HUES64 (cell line): ENCODE measurements at regions not wholly inside any gene's neighbourhood (a gene's known extent, or its start where the extent isn't known, plus 50 kb on each side); places are given as distances from the start of the nearest gene placed in this dataset.
"Not testable (repeated sequence)": the region's sequence is repeated elsewhere in the genome, so short reads cannot be mapped to it uniquely, and the experiment has no call there.

Experiments used
- H3K27ac ChIP-seq: 2 replicates; pipeline ENCODE4 v1.7.0; 2013; ENCODE audit warnings: low read depth, low read length, inconsistent platforms
- H3K27me3 ChIP-seq: 2 replicates; pipeline ENCODE4 v1.6.1; 2013; ENCODE audit warnings: mild to moderate bottlenecking, low read length; ENCODE audit not compliant: insufficient read depth
- H3K36me3 ChIP-seq: 2 replicates; pipeline ENCODE4 v1.6.1; 2013; ENCODE audit warnings: mild to moderate bottlenecking, low read length; ENCODE audit not compliant: insufficient read depth
- H3K4me1 ChIP-seq: 2 replicates; pipeline ENCODE4 v1.6.1; 2013; ENCODE audit warnings: mild to moderate bottlenecking, low read length, moderate library complexity; ENCODE audit not compliant: insufficient read depth
- H3K4me3 ChIP-seq: 2 replicates; pipeline ENCODE4 v1.5.1; 2013; ENCODE audit warnings: mild to moderate bottlenecking, low read length, moderate library complexity
- H3K9ac ChIP-seq: 2 replicates; pipeline ENCODE4 v1.6.1; 2013; ENCODE audit warnings: mild to moderate bottlenecking, low read depth, low read length
- H3K9me3 ChIP-seq: 2 replicates; pipeline ENCODE4 v1.6.1; 2013; ENCODE audit warnings: low read depth, low read length; ENCODE audit not compliant: insufficient read depth
- WGBS: fragments of 150-250, 120-280 bp; methylation state at CpG from one replicate; pipeline ENCODE4 v1.1.7; 2013; ENCODE audit warnings: missing lambda C conversion rate; 5-methylcytosine and 5-hydroxymethylcytosine counted together

- Histone ChIP-seq H3K4me1 (no peaks in the 10 kb centered on the region), H3K27ac (no peak overlapping the region)
Observed at GRCh38 chr2:144738749-144739148, 218.8 kb upstream of the ZEB2 start.

GRCh38 chr2:144730711-144731110 is 210.8 kb upstream of the ZEB2 start:
- no peak overlapping the region for H3K9ac ChIP-seq
- no peaks in the 10 kb centered on the region for H3K9me3 ChIP-seq
- 73% methylated on average over 2 of the region's 2 CpGs for WGBS
- H3K4me1 ChIP-seq, result no peaks in the 10 kb centered on the region
- H3K36me3 ChIP-seq, result no peaks in the 10 kb centered on the region
- H3K4me3 ChIP-seq, result no peak overlapping the region
- H3K27me3 ChIP-seq, result no peaks in the 10 kb centered on the region
- no peak overlapping the region for H3K27ac ChIP-seq

More at GRCh38 chr2:144738749-144739148, 218.8 kb upstream of the ZEB2 start:
- Histone ChIP-seq H3K36me3 (no peaks in the 10 kb centered on the region), H3K27me3 (no peaks in the 10 kb centered on the region), H3K9ac (no peak overlapping the region), H3K4me3 (no peak overlapping the region), H3K9me3 (no peaks in the 10 kb centered on the region)

- not testable (repeated sequence) for H3K9me3 ChIP-seq, H3K27me3 ChIP-seq, H3K36me3 ChIP-seq, H3K27ac ChIP-seq, H3K4me3 ChIP-seq, H3K9ac ChIP-seq, H3K4me1 ChIP-seq
- 82% methylated on average over 2 of the region's 2 CpGs for WGBS
Observed at GRCh38 chr2:144724460-144724859, 204.5 kb upstream of the ZEB2 start.

- H3K27me3 ChIP-seq, result no peaks in the 10 kb centered on the region
- no peak overlapping the region for H3K4me3 ChIP-seq
- H3K27ac ChIP-seq, result no peak overlapping the region
- H3K9ac ChIP-seq, result no peak overlapping the region
- peaks cover 5% of the 10 kb centered on the region for H3K4me1 ChIP-seq
- no peaks in the 10 kb centered on the region for H3K36me3 ChIP-seq
- H3K9me3 ChIP-seq, result peaks cover 15% of the 10 kb centered on the region
Observed at GRCh38 chr2:144718376-144718775, 198.5 kb upstream of the ZEB2 start.

GRCh38 chr2:144715992-144716391 is 196.1 kb upstream of the ZEB2 start:
- Histone ChIP-seq H3K27me3 (no peaks in the 10 kb centered on the region), H3K4me3 (no peak overlapping the region), H3K4me1 (peaks cover 29% of the 10 kb centered on the region), H3K36me3 (no peaks in the 10 kb centered on the region), H3K27ac (no peak overlapping the region), H3K9me3 (peaks cover 15% of the 10 kb centered on the region), H3K9ac (no peak overlapping the region)
- WGBS, result 86% methylated on average over 3 of the region's 3 CpGs

GRCh38 chr2:144713410-144713809 is 193.5 kb upstream of the ZEB2 start:
- H3K27ac ChIP-seq, result no peak overlapping the region
- H3K36me3 ChIP-seq, result no peaks in the 10 kb centered on the region
- H3K27me3 ChIP-seq, result no peaks in the 10 kb centered on the region
- no peak overlapping the region for H3K4me3 ChIP-seq
- 100% methylated on average over 1 of the region's 1 CpG for WGBS
- peaks cover 10% of the 10 kb centered on the region for H3K9me3 ChIP-seq
- peaks cover 34% of the 10 kb centered on the region for H3K4me1 ChIP-seq
- no peak overlapping the region for H3K9ac ChIP-seq

GRCh38 chr2:144712550-144712940 is 192.6 kb upstream of the ZEB2 start:
- H3K4me1 ChIP-seq, result peaks cover 41% of the 10 kb centered on the region
- H3K36me3 ChIP-seq, result no peaks in the 10 kb centered on the region
- H3K9ac ChIP-seq, result no peak overlapping the region
- no CpG with 5 or more reads among the region's 1 CpG for WGBS
- H3K27ac ChIP-seq, result peak overlapping the region; percentile 57; the same call in 1 of the 2 replicates
- H3K27me3 ChIP-seq, result no peaks in the 10 kb centered on the region
- no peak overlapping the region for H3K4me3 ChIP-seq
- H3K9me3 ChIP-seq, result peaks cover 2% of the 10 kb centered on the region; the same call in 1 of the 2 replicates

GRCh38 chr2:144711630-144712549 is 192.0 kb upstream of the ZEB2 start:
- WGBS, result 75% methylated on average over 6 of the region's 7 CpGs
- H3K4me3 ChIP-seq, result no peak overlapping the region
- H3K9ac ChIP-seq, result 0 out of 2 replicates have a peak overlapping the region, but pooled peaks have one; percentile 39

GRCh38 chr2:144711084-144711483 is 191.2 kb upstream of the ZEB2 start:
- Histone ChIP-seq H3K4me3 (no peak overlapping the region), H3K27ac (no peak overlapping the region), H3K36me3 (no peaks in the 10 kb centered on the region), H3K4me1 (peaks cover 41% of the 10 kb centered on the region), H3K9me3 (no peaks in the 10 kb centered on the region), H3K9ac (no peak overlapping the region), H3K27me3 (no peaks in the 10 kb centered on the region)

More at GRCh38 chr2:144711630-144712549, 192.0 kb upstream of the ZEB2 start:
- Histone ChIP-seq H3K27ac (peak overlapping the region; percentile 57; the same call in 1 of the 2 replicates), H3K27me3 (no peaks in the 10 kb centered on the region), H3K4me1 (peaks cover 41% of the 10 kb centered on the region), H3K36me3 (no peaks in the 10 kb centered on the region), H3K9me3 (no peaks in the 10 kb centered on the region)

- Histone ChIP-seq H3K9ac (no peak overlapping the region), H3K4me1 (peaks cover 38% of the 10 kb centered on the region), H3K36me3 (no peaks in the 10 kb centered on the region), H3K27me3 (no peaks in the 10 kb centered on the region), H3K9me3 (no peaks in the 10 kb centered on the region), H3K27ac (no peak overlapping the region), H3K4me3 (no peak overlapping the region)
- 90% methylated on average over 2 of the region's 2 CpGs for WGBS
Observed at GRCh38 chr2:144708626-144709025, 188.7 kb upstream of the ZEB2 start.

- Histone ChIP-seq H3K27ac (no peak overlapping the region), H3K4me3 (no peak overlapping the region)
Observed at GRCh38 chr2:144707736-144708326, 187.9 kb upstream of the ZEB2 start.

More at GRCh38 chr2:144707736-144708326, 187.9 kb upstream of the ZEB2 start:
- no peak overlapping the region for H3K9ac ChIP-seq
- H3K27me3 ChIP-seq, result no peaks in the 10 kb centered on the region
- 85% methylated on average over 8 of the region's 9 CpGs for WGBS
- peaks cover 30% of the 10 kb centered on the region for H3K4me1 ChIP-seq
- H3K9me3 ChIP-seq, result no peaks in the 10 kb centered on the region
- no peaks in the 10 kb centered on the region for H3K36me3 ChIP-seq
